Epithelial cell of esophagus (primary cell): ENCODE measurements at regions not wholly inside any gene's neighbourhood (a gene's known extent, or its start where the extent isn't known, plus 50 kb on each side); places are given as distances from the start of the nearest gene placed in this dataset.
"Not testable (repeated sequence)": the region's sequence is repeated elsewhere in the genome, so short reads cannot be mapped to it uniquely, and the experiment has no call there.

Source experiments
- DNase-seq: peaks from one replicate; pipeline ENCODE4 v3.0.0; 2010; ENCODE audit warnings: low read depth
- H3K4me3 ChIP-seq: 2 replicates; pipeline ENCODE4 v1.5.1; 2011; ENCODE audit warnings: mild to moderate bottlenecking, low read length, control low read depth
- TF ChIP-seq, protein P1 (sequence below): IDR thresholded peaks from 2 replicates; pipeline ENCODE4 v1.5.1; 2011; ENCODE audit warnings: low read depth, mild to moderate bottlenecking, low read length, control low read depth, inconsistent platforms; ENCODE audit not compliant: insufficient read depth; ENCODE audit errors: missing control alignments

DNA sequence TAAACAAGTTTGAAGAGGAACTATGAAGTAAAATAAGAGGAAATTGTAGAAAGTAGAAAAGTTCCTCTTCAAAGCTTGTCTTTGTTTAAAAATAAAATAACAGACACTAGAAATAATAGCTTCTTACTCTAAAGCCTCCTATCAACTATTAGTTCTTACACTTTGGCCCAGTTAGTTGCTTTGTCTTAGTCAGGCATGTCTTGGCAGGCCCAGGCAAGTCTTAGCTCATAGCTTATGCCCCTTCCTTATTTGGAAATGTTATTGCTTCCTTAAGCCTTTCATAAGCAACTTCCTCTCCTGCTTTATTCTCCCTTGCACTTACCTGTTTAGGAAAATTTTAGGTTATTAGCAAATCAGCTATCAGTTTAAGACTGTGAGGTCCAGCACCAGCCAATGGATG lies 950.6 kb upstream of the LRATD1 start:
- H3K4me3 ChIP-seq: no peak overlapping the region
- TF ChIP-seq, protein P1, sequence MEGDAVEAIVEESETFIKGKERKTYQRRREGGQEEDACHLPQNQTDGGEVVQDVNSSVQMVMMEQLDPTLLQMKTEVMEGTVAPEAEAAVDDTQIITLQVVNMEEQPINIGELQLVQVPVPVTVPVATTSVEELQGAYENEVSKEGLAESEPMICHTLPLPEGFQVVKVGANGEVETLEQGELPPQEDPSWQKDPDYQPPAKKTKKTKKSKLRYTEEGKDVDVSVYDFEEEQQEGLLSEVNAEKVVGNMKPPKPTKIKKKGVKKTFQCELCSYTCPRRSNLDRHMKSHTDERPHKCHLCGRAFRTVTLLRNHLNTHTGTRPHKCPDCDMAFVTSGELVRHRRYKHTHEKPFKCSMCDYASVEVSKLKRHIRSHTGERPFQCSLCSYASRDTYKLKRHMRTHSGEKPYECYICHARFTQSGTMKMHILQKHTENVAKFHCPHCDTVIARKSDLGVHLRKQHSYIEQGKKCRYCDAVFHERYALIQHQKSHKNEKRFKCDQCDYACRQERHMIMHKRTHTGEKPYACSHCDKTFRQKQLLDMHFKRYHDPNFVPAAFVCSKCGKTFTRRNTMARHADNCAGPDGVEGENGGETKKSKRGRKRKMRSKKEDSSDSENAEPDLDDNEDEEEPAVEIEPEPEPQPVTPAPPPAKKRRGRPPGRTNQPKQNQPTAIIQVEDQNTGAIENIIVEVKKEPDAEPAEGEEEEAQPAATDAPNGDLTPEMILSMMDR: no peak
- DNase-seq: peak; percentile 90

DNA sequence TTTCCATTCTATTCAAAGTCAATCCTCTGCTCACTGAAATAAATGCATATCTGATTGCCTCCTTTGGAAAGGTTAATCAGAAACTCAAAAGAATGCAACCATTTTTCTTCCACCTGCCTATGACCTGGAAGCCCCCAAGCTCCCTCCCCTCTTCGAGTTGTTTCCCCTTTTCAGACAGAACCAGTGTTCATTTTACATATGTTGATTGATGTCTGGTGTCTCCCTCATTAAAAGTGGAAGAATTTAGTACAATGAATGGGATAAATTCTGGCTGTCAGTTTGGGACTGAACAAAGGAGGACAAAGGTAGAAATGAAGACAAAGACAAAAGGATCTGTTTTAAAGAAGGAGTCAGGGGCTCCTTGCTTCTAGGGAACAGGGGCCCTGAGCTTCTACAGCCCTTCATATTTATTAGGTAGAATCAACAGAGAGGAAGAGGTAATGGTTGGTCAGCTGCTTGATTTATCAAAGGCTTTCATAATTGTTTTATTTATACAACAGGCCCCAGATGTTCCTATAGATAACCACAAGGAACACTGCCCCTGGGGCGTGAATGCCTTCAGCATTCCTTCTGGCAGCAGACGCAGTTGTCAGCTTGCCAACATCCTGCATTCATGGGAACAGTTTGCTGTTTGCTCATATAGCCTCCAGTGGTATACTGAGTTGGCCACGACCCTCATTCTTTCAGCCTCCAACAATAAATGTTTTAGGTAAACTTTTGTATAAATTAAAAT lies 949.8 kb upstream of the LRATD1 start:
- no peak overlapping the region for H3K4me3 ChIP-seq
- TF ChIP-seq, protein P1: no peak
- DNase-seq: peak; percentile 89

DNA sequence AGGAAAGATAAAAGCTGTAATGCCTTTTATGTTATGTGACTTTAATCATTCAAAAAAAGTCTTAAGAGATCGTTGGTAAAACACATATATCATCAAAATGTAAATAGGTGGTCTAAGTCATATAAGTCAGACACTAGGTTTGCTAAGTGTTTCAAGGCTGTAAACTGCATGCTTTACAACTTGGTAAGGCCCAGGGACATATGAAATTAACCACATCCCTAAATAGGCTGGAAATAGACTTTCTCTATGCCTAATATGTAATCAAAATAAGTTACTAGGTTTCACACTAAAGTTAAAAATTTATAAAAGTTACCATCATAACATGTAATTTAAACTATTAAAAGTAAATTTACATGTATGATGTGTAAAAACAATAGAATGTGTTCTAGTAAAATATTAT lies 946.3 kb upstream of the LRATD1 start:
- no peak for DNase-seq
- TF ChIP-seq, protein P1: no peak
- H3K4me3 ChIP-seq: no peak overlapping the region

DNA sequence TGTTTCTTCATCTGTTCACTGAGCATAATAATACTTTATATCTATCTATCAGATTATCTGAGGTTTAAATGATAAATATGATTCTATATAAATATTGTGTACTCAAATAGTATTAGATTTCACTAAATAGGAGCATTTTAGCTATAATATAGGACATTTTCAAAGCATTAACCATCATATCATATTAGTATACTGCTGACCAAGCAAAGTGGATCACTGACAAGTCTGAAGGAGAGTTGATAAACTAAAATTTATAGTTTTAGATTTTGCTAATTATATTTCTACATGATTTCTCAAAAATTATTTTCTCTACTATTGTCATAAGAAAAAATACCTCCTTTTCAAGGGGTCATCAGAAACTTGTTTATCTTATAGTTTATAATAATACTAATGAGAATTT lies 937.8 kb upstream of the LRATD1 start:
- TF ChIP-seq, protein P1: no peak
- no peak for DNase-seq
- H3K4me3 ChIP-seq: no peak overlapping the region

DNA sequence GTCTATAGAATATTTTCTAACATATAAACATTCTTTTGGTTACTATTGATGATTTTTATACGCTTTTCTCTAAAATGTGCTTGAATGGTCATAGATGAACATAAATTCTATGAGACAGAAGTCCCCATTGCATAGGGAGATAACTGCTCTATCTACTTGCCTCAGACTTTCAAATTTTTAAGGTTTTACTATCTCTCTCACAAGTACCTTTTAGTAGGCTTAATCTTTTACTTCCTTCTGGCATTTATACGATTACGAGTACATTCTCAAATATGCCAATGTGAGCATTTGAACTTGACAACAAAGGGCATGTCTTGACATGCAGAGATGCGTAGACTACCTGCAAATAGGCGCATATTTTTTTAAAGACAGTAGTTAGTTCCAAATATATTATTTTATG lies 935.9 kb upstream of the LRATD1 start:
- no peak overlapping the region for H3K4me3 ChIP-seq
- peak; percentile 44 for DNase-seq
- TF ChIP-seq, protein P1: no peak

DNA sequence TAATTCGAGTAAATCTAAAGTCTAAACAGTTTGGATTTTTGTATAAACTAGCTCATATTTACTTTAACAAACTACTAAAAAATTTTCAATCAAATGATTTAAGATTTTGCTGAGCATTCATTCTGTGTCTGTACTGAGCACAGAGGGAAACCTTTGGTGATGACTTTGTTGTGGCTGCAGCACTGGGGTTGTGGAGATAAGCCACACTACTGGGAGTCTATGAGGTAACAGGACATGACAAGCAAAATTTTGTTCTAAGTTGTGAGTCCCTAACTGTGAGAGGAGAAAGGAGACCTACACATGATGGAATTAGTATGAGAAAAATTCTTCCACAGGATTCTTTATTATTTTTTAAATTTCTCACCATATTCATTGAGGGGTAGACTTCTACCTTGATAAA lies 933.7 kb upstream of the LRATD1 start:
- H3K4me3 ChIP-seq: no peak overlapping the region
- TF ChIP-seq, protein P1: no peak
- no peak for DNase-seq

DNA sequence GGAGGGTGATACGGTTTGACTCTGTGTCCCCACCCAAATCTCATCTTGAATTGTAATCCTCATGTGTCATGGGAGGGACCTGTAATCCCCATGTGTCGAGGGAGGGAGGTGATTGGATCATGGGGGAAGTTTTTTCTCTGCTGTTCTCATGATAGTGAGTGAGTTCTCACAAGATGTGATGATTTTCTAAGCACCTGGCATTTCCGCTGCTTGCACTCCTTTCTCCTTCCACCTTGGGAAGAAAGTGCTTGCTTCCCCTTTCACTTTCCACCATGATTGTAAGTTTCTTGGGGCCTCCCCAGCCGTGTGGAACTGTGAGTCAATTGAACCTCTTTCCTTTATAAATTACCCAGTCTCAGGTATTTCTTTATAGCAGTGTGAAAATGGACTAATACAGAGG lies 932.6 kb upstream of the LRATD1 start:
- not testable (repeated sequence) for DNase-seq, H3K4me3 ChIP-seq
